ENCODE measurements at regions not wholly inside any gene's neighbourhood (a gene's known extent, or its start where the extent isn't known, plus 50 kb on each side); places are given as distances from the start of the nearest gene placed in this dataset.

DNA sequence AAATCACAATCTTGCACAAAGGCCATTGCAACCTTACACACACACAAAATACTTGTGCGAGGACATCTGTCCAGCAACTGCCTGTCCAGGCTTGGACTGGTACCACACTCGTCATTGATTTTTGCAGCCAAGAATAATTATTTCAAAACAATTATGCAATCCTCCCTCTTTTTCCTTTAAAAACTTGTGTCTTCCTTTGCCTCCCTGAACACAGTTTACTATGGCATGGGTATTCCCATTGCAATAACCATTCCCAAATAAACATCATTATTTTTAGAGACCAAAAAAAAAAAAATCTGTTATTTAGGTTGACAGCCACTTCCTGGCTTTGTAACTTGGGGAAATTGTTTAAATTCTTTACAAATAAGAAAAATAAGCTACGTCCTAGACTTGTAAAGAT lies 54.0 kb downstream of the C11orf91 start:
- TF ChIP-seq, protein P1, sequence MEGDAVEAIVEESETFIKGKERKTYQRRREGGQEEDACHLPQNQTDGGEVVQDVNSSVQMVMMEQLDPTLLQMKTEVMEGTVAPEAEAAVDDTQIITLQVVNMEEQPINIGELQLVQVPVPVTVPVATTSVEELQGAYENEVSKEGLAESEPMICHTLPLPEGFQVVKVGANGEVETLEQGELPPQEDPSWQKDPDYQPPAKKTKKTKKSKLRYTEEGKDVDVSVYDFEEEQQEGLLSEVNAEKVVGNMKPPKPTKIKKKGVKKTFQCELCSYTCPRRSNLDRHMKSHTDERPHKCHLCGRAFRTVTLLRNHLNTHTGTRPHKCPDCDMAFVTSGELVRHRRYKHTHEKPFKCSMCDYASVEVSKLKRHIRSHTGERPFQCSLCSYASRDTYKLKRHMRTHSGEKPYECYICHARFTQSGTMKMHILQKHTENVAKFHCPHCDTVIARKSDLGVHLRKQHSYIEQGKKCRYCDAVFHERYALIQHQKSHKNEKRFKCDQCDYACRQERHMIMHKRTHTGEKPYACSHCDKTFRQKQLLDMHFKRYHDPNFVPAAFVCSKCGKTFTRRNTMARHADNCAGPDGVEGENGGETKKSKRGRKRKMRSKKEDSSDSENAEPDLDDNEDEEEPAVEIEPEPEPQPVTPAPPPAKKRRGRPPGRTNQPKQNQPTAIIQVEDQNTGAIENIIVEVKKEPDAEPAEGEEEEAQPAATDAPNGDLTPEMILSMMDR (IDR thresholded peaks at IDR 0.05): no peak
- TF ChIP-seq POLR2A (IDR thresholded peaks at IDR 0.05): no peak
- Histone ChIP-seq H3K9me3 (no peaks in the 10 kb centered on the region), H3K27me3 (no peaks in the 10 kb centered on the region), H3K27ac (no peak overlapping the region), H3K4me3 (no peak overlapping the region), H3K4me1 (no peaks in the 10 kb centered on the region), H3K36me3 (no peaks in the 10 kb centered on the region)
- DNase-seq: no peak
- intact Hi-C loops (cut with DNase I; ENCODE audit: low total_unique reads): no loop called here

DNA sequence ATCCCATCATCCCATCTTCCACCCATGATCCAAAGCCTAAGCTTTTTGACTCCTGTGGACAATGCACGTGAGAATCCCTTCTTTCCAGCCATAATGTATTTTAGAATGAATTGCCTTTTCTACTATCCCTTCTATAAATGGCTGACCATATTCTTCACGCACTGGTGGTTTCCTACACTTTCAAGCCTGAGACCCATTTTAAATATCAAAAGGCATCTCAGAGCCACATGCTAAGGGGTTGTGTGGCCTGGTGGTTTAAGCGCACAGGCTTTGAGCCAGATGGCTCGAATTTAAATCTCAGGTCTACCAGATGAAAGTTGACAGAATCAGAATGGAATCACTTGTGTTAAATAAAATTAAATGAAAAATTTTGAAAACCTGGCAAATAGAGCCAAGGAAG lies 54.5 kb downstream of the C11orf91 start:
- Histone ChIP-seq H3K36me3 (no peaks in the 10 kb centered on the region), H3K4me3 (no peak overlapping the region), H3K4me1 (no peaks in the 10 kb centered on the region), H3K27ac (no peak overlapping the region), H3K9me3 (no peaks in the 10 kb centered on the region), H3K27me3 (no peaks in the 10 kb centered on the region)
- intact Hi-C loops (cut with DNase I; ENCODE audit: low total_unique reads): no loop called here
- TF ChIP-seq, protein P1 (IDR thresholded peaks at IDR 0.05): no peak
- TF ChIP-seq POLR2A (IDR thresholded peaks at IDR 0.05): no peak
- no peak for DNase-seq

DNA sequence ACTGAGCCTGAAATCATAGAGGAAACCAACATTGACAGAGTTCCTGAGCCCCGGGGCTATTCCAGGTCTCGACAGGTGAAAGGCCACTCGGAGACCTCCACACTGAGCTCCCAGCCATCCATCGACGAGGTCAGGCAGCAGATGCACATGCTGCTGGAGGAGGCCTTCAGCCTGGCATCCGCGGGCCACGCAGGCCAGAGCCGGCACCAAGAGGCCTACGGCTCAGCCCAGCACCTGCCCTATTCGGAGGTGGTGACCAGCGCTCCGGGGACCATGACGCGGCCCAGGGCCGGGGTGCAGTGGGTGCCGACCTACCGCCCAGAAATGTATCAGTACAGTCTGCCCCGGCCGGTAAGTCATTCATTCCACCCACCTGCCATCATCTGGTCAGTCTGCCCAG lies 54.9 kb downstream of the C11orf91 start:
- H3K36me3 ChIP-seq: no peaks in the 10 kb centered on the region
- no peak for TF ChIP-seq POLR2A (IDR thresholded peaks at IDR 0.05)
- TF ChIP-seq, protein P1 (IDR thresholded peaks at IDR 0.05): no peak
- no peak overlapping the region for H3K27ac ChIP-seq
- H3K4me1 ChIP-seq: no peaks in the 10 kb centered on the region
- H3K9me3 ChIP-seq: no peaks in the 10 kb centered on the region
- no peak overlapping the region for H3K4me3 ChIP-seq
- DNase-seq: no peak
- intact Hi-C loops (cut with DNase I; ENCODE audit: low total_unique reads): no loop called here
- no peaks in the 10 kb centered on the region for H3K27me3 ChIP-seq

DNA sequence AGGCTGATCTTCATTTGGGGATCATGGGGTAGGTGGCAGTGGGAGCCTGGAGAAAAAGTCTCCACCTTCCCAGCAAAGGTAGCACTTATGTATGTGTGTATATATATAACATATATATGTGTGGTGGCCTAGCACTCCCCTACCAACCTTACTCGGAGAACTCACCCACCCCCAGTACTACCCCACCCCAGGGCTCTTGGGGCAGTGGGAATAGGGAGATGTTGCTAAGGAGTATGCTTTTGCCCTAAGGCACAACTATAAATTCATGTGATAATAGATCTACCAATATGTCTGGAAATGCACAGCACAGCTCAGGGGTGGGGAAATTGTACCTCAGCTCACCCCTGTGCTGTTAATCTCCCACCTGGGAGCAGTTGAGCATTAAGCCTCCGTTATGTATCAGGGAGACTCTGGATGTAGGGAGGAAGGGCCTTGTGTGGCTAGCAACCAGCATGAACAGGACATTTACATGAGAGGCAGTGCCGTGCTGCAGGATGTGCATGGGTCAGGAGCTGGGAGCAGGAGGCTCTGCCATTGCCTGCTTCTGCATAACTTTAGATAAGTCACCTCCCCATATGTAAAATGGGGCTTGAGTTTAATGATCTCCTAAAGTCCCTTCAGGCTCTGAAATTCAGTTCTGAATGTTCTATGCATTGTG lies 57.3 kb downstream of the C11orf91 start:
- H3K27me3 ChIP-seq: no peaks in the 10 kb centered on the region
- DNase-seq: no peak
- no peak overlapping the region for H3K27ac ChIP-seq
- H3K9me3 ChIP-seq: peaks cover 0 to 4% of the 10 kb centered on the region in 2 donors
- TF ChIP-seq, protein P1 (IDR thresholded peaks at IDR 0.05): no peak
- TF ChIP-seq POLR2A (IDR thresholded peaks at IDR 0.05): no peak
- H3K4me3 ChIP-seq: no peak overlapping the region
- intact Hi-C loops (cut with DNase I; ENCODE audit: low total_unique reads): no loop called here
- H3K36me3 ChIP-seq: no peaks in the 10 kb centered on the region
- H3K4me1 ChIP-seq: no peaks in the 10 kb centered on the region

DNA sequence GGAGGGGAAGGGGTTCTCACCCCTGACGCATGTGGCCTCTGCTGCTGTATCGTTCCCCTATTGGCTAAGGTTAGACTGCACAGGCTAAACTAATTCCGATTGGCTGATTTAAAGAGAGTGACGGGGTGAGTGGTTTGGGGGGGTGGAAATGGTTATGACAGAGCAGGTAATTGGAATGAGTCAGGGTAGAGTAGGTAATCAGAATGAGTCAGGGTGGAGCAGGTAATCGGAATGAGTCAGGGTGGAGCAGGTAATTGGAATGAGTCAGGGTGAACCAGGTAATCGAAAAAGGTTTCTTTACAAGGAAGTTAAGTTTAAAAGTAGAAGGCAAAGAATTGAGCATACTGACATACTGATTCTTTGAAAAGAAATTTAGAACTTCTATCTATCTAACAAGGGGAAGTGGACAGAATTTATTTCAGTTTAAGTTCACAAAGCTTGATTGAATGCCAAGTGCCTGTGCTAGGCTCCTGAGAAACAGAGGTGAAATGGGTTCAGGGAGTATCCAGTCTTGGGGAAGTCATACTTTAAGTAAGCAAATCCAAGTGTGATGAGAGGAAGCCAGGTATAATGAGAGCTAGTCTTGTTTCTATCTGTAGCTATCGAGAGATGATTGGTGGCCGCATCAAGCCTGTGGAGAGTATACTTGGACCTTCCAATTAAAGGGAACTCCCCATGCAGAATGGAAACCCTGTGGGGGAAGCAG lies 58.0 kb downstream of the C11orf91 start:
- Histone ChIP-seq H3K36me3 (no peaks in the 10 kb centered on the region), H3K4me3 (no peak overlapping the region), H3K27ac (no peak overlapping the region), H3K9me3 (peaks cover 0 to 5% of the 10 kb centered on the region in 2 donors), H3K27me3 (no peaks in the 10 kb centered on the region), H3K4me1 (no peaks in the 10 kb centered on the region)
- intact Hi-C loops (cut with DNase I; ENCODE audit: low total_unique reads): no loop called here
- DNase-seq: no peak
- TF ChIP-seq POLR2A (IDR thresholded peaks at IDR 0.05): no peak
- TF ChIP-seq, protein P1 (IDR thresholded peaks at IDR 0.05): no peak

Data from uterus (tissue), 3 donors.